ENCODE measurements at regions not wholly inside any gene's neighbourhood (a gene's known extent, or its start where the extent isn't known, plus 50 kb on each side); places are given as distances from the start of the nearest gene placed in this dataset.

- no peaks in the 10 kb centered on the region for H4K20me1 ChIP-seq (ENCODE audit: control insufficient read depth, insufficient read depth, low read length, poor library complexity, severe bottlenecking)
Observed at GRCh38 chr2:6043238-6043637, 351.1 kb downstream of the SOX11 start.

GRCh38 chr2:6052649-6053048 lies 360.5 kb downstream of the SOX11 start:
- H3K4me2 ChIP-seq (replicated peaks; ENCODE audit: low read depth, low read length, poor library complexity, severe bottlenecking): no peak overlapping the region
- no peaks in the 10 kb centered on the region for H3K27me3 ChIP-seq (replicated peaks in 1 of 4; ENCODE audit: control extremely low read depth in 1 of 4, control insufficient read depth in 3 of 4, insufficient read depth in 4 of 4, low read length in 3 of 4)
- H3K27ac ChIP-seq (ENCODE audit: low read length in 2 of 2): no peak overlapping the region
- Mint-ChIP-seq H3K27ac (no peak overlapping the region), H3K27me3 (no peaks in the 10 kb centered on the region), H3K4me3 (no peak overlapping the region), H3K9me3 (ENCODE audit: insufficient read depth) (peaks cover 4% of the 10 kb centered on the region), H3K4me1 (no peaks in the 10 kb centered on the region)
- POLR2A ChIA-PET: no interaction called here
- no peak overlapping the region for H2AFZ ChIP-seq (ENCODE audit: insufficient read depth, low read depth, low read length, poor library complexity, severe bottlenecking)
- ATAC-seq (ENCODE audit: low read depth) (no peak), DNase-seq (no peak)
- H3K36me3 ChIP-seq (replicated peaks in 1 of 2; ENCODE audit: control extremely low read depth in 1 of 2, control insufficient read depth in 1 of 2, extremely low read depth in 1 of 2, insufficient read depth in 2 of 2, low read length in 1 of 2): no peaks in the 10 kb centered on the region
- CTCF ChIA-PET: no interaction called here
- H4K20me1 ChIP-seq (ENCODE audit: control insufficient read depth, insufficient read depth, low read length, poor library complexity, severe bottlenecking): no peaks in the 10 kb centered on the region
- no peaks in the 10 kb centered on the region for H3K9me3 ChIP-seq (ENCODE audit: control extremely low read depth in 1 of 3, control insufficient read depth in 2 of 3, insufficient read depth in 1 of 3, low read length in 2 of 3)
- no peaks in the 10 kb centered on the region for H3K79me2 ChIP-seq (ENCODE audit: control insufficient read depth, insufficient read depth, low read length)
- H3K9ac ChIP-seq (ENCODE audit: low read length): no peak overlapping the region
- TF ChIP-seq CTCF (IDR thresholded peaks at IDR 0.05): no peak
- TF ChIP-seq EZH2 (IDR thresholded peaks at IDR 0.05; ENCODE audit: borderline replicate concordance, insufficient read depth, low read depth, low read length, poor library complexity, severe bottlenecking): no peak
- WGBS (ENCODE audit: insufficient coverage): 86% methylated on average over 5 of the region's 8 CpGs
- intact Hi-C loops (cut with micrococcal nuclease): no loop called here
- H3K4me3 ChIP-seq (ENCODE audit: control extremely low read depth in 1 of 5, extremely low read depth in 1 of 5, insufficient read depth in 1 of 5, low read depth in 2 of 5, low read length in 4 of 5): no peak overlapping the region
- no peaks in the 10 kb centered on the region for H3K4me1 ChIP-seq (ENCODE audit: control insufficient read depth in 2 of 2, insufficient read depth in 2 of 2, low read length in 2 of 2)

More at GRCh38 chr2:6043238-6043637, 351.1 kb downstream of the SOX11 start:
- Mint-ChIP-seq H3K9me3 (ENCODE audit: insufficient read depth) (no peaks in the 10 kb centered on the region), H3K4me1 (no peaks in the 10 kb centered on the region), H3K27me3 (no peaks in the 10 kb centered on the region), H3K4me3 (no peak overlapping the region), H3K27ac (no peak overlapping the region)
- ChIA-PET CTCF (no interaction called here), POLR2A (no interaction called here)
- TF ChIP-seq EZH2 (IDR thresholded peaks at IDR 0.05; ENCODE audit: borderline replicate concordance, insufficient read depth, low read depth, low read length, poor library complexity, severe bottlenecking) (no peak), CTCF (IDR thresholded peaks at IDR 0.05) (no peak)
- Histone ChIP-seq H3K27ac (ENCODE audit: low read length in 2 of 2) (no peak overlapping the region), H3K27me3 (replicated peaks in 1 of 4; ENCODE audit: control extremely low read depth in 1 of 4, control insufficient read depth in 3 of 4, insufficient read depth in 4 of 4, low read length in 3 of 4) (no peaks in the 10 kb centered on the region), H3K4me2 (replicated peaks; ENCODE audit: low read depth, low read length, poor library complexity, severe bottlenecking) (no peak overlapping the region), H2AFZ (ENCODE audit: insufficient read depth, low read depth, low read length, poor library complexity, severe bottlenecking) (no peak overlapping the region), H3K4me1 (ENCODE audit: control insufficient read depth in 2 of 2, insufficient read depth in 2 of 2, low read length in 2 of 2) (no peaks in the 10 kb centered on the region), H3K79me2 (ENCODE audit: control insufficient read depth, insufficient read depth, low read length) (no peaks in the 10 kb centered on the region), H3K4me3 (ENCODE audit: control extremely low read depth in 1 of 5, extremely low read depth in 1 of 5, insufficient read depth in 1 of 5, low read depth in 2 of 5, low read length in 4 of 5) (no peak overlapping the region), H3K9me3 (ENCODE audit: control extremely low read depth in 1 of 3, control insufficient read depth in 2 of 3, insufficient read depth in 1 of 3, low read length in 2 of 3) (peaks cover 0 to 13% (median 0%) of the 10 kb centered on the region in 3 donors), H3K9ac (ENCODE audit: low read length) (no peak overlapping the region), H3K36me3 (replicated peaks in 1 of 2; ENCODE audit: control extremely low read depth in 1 of 2, control insufficient read depth in 1 of 2, extremely low read depth in 1 of 2, insufficient read depth in 2 of 2, low read length in 1 of 2) (no peaks in the 10 kb centered on the region)
- ATAC-seq (ENCODE audit: low read depth): no peak
- WGBS (ENCODE audit: insufficient coverage): 88% methylated on average over 9 of the region's 9 CpGs
- intact Hi-C loops (cut with micrococcal nuclease): no loop called here
- DNase-seq: no peak

Measured in B cell (primary cell).